ENCODE measurements at regions not wholly inside any gene's neighbourhood (a gene's known extent, or its start where the extent isn't known, plus 50 kb on each side); places are given as distances from the start of the nearest gene placed in this dataset.

GRCh38 chr1:209387271-209387968 is 196.1 kb upstream of the CAMK1G start:
- TF ChIP-seq CTCF (conservative IDR thresholded peaks at IDR 0.05) (no peak), EZH2 (IDR thresholded peaks at IDR 0.05; ENCODE audit: low read depth) (no peak)

All from PC-9 (cell line).